DMS79 (cell line): ENCODE measurements at regions not wholly inside any gene's neighbourhood (a gene's known extent, or its start where the extent isn't known, plus 50 kb on each side); places are given as distances from the start of the nearest gene placed in this dataset.

Experiments
- DNase-seq: peaks from one replicate; lab custom pipeline; 2025; lab: John Stamatoyannopoulos, UW

DNA sequence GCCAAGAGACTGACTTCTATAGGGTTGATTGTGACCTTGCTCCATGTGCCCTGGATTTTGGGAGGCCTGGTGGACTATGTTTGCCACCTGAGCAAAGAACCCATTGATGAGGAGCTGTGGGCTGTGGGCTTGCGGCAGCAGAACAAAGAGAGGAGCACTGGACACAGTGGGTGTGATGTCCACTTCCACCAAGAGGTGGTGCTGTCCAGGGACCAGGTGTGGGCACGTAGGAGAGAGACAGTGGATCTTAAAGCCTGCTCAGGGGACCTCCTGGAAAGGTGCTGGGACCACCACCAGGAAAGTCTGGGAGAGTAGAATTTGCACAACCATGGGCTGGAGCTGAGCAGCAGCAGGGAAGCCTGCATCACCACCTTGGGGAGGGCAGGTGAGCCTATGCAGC is 106.7 kb upstream of the ETS2 start:
- DNase-seq: no peak

DNA sequence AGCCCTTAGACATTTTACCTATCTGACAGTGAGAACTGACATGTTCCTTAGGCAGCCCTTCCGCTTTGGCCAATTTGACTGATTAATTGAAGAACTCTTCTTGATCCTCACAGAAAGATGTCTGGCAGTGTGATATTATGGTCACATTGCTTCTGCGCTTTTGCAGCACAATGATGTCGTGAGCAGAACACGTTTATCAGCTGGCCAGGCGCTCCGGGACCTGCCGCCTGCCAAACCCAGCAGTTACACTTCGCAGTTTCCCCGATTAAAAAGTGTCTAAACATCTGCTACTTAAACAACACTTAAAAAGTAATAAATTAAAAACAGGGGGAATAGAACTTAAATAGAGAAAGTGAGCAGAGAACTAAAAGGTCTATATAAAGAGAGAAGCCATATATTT is 103.5 kb upstream of the ETS2 start:
- no peak for DNase-seq

DNA sequence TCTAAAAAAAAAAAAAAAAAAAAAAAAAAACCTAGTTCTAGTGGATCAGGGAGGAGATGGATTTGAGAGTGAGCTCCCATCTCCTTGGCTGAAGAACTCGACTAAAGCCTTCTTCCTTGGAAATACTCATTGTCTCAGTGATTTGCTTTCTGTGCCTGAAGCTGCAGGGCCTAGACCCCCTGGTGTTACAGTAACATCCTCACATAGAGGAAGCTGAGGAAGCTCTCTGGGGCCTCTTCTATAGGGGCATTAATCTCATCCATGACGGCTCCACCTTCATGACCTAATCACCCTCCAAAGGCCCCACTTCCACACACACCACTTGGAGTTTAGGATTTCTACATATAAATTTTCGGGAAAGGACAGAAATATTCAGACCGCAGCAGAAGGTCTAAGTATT is 95.9 kb upstream of the ETS2 start:
- no peak for DNase-seq

DNA sequence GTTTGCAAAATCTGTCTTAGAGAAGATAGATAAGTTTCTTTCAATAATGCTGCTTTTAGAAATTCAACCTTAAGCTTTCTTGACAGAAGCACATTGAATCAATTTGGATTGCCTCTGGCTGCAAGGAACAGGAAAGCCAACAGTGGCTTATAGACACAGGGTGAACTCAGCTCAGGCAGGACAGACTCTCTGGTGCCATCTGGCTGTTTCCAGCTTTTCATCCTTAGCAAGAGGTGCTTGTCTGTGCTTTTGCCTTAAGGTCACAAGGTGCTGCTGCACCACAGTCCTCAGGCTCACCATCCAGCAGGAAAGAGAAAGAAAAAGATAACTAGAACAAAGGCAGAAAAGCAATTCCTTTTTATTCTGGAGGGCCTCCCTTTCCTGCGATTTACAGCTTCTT is 93.7 kb upstream of the ETS2 start:
- DNase-seq: no peak

DNA sequence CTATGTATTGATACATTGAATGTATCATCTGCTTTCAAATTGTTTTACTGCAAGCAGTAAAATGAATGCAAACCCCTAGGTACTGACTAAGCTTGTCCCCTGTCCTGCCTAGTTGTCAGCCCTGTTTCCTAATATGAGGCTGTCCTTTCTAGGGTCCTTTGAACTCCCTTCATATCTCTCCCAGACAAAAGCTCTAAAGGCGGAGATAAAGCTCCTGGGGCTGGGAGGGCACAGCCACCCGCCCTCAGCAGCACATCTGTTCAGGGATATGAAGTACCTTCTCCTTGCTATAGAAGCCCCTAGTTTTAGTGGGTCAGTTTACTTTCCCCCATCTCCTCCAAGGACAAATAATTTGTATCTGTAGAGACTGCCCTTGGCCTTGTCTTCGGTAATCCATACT is 93.1 kb upstream of the ETS2 start:
- no peak for DNase-seq

DNA sequence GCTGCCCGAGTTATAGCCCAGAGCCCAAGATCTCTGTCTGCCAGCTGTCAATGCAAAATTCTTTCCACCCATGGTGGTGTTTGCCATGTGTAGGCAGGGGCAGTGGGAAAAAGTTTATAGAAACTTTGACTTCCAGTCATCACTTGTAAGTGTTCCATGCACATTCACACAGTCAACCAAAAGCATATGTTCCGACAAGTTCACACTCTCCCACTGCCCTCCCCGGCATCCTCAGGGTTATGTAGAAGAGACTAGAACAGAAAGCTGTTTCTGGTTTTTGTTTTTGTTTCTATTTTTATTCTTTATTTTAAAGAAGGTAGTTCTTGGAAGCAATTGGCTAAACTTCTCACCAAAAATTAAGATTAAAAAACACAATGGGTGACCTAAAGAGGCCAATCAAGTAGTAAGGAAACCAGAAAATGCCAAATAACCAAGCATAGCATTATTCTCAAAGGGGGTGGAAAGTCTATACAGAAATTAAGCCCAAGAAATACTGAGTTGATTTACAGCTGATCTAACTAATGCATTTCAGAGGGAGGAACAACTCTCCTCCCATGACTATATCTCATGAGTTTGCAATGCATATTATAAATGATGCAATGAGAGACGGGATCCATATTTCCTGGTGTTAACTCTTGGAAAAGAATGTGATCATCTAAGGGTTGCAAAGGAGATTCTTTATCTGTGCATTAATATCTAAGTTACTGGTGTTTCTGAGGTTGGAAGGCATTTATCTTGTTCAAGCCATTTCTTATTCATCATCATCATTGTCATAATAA is 91.5 kb upstream of the ETS2 start:
- no peak for DNase-seq

DNA sequence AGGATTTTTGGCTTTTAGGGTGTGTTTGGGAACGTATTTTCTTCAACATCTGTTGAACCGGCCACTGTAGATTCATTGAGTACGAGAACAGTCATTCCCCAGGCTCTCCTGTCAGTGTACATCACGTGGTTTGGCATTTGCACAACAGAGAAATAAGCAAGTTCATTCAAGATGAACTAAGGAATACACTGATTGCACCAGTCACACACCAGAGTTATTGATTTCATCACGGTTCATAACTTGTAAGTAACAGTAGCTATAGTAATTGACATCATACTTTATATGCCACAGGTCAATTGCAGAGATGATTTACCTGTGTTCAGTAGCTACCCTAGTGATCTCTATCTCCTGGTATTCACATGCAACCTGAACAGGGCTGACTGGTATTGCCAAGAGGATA is 90.7 kb upstream of the ETS2 start:
- no peak for DNase-seq

DNA sequence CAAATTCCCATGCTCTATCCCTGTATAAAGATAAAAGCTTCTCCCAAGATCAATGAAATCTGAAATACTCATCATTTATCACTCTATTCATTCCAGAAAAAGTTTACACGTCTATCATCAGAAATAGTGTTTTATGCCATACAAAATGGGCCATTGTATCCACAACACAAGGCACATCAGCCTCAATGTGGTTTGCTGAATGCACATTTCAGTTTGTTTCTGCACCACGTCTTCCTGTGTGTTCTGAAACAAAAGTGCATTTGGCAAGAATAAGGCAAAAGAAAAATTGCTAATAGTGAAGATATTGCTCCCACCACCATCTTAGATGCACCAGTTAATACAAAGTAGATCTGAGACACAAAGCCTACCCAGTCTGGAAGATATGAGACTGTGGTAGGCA is 89.6 kb upstream of the ETS2 start:
- DNase-seq: no peak

DNA sequence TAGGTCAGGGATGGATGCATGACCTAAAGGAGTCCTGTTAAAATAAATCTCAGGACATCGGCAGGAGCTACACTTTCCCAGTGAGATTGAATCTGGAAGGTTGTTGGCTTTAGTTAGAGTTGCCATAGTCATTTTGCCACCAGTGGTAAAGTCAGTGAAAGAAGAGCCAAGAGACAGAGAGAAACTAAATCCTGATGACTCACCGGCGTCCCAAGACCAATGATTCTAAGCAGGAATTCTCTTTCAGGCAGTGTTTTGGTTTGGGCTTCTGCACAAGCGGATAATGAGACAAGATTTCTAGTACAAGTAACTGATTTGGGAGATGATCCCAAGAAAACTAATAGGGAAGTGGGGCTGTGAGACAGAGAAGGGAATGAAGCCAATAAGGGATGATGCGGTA is 88.8 kb upstream of the ETS2 start:
- DNase-seq: no peak

DNA sequence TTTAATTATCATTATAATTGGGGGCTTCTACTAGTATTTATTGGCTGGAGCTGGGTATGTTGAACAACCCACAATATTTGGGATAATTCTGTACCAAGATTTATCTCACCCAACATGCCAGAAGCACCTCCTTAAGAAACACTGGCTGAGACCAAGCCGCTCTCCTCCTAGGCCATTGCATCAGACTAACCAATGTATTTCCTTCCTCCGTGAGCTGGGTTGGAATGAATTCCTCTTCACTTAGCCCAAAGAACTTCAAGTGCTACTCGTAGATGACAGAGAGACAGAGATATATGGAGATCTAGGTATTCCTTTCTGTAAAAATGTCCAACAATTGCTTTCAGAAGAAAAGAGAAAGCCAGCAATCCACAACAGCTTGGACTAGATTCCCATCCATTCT is 87.2 kb upstream of the ETS2 start:
- no peak for DNase-seq

DNA sequence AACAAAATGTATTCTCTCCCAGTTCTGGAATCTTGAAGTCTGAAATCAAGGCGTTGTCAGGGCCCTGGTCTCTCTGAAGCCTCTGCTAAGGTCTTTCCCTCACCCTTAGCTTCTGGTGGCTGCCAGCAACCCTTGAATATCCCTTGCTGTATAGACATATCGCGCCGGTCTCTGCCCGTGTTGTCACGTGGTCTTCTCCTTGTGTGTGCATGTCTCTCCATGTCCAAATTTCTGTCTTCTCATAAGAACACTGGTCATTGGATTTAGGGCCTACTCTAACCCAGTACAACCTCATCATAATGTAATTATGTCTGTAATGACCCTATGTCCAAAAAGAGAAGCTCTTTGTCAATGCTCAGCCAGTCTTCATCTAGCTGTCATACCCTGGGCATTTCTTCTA is 85.7 kb upstream of the ETS2 start:
- no peak for DNase-seq

DNA sequence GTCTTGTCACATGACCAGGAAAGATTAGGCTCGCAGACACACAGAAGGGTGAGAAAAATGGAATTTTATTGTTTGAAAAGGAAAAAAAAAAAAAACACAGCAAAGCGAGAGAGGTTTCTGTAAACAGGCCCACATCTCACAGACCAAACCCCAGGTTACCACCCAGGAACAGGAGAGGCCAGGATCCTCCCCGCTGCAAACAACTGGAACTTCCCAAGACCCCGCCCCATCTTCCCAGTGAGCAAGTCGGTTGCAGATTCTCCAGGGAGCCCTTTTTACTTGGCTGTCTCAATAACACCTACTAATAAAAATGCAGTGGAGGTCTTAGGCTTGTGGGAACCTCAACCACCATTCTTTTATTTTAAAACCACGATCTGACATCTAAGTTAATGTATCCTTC is 84.7 kb upstream of the ETS2 start:
- no peak for DNase-seq

DNA sequence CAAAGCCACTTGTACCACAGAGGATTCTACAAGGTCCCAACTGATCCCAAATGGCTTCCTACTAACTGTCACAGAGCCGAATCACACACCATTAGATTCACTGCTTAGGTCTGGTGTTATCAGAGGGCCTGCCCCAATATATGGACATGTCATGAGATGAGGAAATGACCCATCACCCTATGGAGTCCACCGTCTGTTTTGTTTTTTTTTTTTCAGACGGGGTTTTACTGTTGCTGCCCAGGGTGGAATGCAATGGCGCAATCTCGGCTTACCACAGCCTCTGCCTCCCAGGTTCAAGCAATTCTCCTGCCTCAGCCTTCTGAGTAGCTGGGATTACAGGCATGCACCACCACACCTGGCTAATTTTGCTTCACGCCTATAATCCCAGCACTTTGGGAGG is 83.8 kb upstream of the ETS2 start:
- DNase-seq: no peak

DNA sequence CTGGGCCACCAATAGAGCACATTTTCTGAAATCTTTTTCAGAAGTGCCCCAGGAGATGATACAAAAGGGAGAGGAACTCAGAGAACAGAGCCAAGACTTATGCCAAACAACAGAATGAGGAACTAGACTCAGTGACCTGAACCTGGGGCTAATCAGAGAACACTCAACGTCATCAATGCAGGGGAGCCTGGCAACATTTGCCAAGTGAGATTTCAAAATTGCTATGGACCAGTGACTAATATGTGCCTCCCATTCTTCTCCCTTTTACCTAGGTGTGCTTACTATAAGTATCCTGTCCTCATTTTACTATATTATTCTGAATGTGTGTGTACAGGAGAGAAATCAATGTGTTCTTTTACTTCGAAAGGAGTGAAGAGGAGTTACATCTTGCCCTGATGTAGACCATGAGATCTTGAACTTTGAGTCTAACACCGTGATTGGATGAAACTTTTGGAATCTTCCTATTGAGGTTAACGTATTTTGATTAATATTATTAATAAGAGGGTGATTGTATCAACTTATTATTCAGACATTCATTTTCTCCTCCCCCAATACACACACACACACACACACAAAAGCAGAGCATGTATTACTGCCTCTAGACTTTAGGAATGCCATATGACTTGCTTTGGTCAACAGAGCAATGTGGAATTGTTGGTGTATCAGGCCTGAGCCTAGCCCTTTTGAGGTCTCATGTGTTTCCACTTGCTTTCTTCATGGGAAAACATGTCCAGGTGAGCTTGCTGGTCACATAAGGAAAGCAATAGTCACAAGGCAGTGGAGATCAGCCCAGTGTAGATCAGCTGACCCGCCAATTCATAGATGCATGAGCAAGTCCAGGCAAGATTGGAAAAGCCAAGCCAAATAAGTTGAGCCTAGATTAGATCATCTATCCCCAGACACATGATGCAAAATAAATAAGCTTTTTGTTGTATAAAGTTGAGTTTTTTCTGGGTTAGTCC is 80.3 kb upstream of the ETS2 start:
- no peak for DNase-seq

DNA sequence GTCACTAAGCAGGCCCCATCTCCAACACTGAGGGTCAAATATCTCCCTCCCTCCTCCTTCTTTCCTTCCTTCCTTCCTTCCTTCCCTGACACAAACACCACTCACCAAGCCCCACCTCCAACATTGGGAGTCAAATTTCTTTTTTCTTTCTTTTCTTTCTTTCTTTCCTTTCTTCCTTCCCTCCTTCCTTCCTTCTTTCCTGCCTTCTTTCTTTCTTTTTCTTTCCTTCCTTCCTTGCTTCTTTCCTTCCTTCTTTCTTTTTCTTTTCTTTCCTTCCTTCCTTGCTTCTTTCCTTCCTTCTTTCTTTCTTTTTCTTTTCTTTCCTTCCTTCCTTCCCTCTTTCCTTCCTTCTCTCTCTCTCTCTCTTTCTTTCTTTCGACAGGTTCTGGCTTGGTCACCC is 79.2 kb upstream of the ETS2 start:
- no peak for DNase-seq

DNA sequence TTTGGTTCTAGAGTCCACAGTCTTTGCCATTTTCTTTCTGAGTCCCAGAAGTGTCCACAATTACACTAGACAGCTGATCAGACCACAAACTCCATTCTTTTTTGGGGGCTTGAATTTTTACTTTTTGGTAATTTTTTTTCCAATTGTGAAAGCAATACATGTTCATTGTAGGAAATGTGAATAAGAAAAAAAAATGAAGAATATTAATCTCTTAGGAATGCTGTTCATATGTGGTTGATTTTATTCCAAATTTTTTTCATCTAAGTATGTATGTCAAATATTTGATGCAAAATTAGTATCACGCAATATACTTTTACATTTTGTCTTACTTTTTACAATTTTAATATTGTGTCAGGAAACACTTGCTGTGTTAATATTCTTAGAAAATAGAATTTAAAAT is 76.4 kb upstream of the ETS2 start:
- DNase-seq: no peak

DNA sequence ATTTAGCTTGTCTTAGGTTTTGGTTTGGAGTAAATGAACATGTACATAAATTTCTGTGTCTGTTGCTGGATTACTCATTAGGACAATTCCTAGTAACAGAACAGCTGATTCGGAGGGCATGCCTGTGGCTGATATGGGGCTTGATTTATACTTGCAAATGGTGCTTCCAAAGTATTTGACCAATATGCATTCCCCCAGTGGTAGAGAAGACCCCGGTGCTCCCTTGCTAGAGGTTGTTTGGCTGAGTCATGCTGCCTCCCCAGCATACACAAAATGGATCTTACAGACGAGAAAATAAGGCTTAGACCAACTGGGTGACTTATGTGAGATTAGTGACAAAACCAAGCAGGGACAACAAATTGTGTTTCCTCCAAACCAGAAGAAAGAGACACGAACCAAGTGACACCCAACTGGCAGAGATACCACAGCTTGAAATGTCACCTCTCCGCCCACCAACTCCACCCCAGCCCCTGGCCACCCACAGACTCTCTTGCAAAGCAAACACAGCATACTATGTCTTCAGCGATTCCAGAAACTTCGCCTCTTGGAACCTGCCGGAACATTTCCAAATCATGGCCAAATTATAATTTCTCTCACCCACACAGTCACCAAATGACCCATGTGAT is 75.9 kb upstream of the ETS2 start:
- DNase-seq: no peak

DNA sequence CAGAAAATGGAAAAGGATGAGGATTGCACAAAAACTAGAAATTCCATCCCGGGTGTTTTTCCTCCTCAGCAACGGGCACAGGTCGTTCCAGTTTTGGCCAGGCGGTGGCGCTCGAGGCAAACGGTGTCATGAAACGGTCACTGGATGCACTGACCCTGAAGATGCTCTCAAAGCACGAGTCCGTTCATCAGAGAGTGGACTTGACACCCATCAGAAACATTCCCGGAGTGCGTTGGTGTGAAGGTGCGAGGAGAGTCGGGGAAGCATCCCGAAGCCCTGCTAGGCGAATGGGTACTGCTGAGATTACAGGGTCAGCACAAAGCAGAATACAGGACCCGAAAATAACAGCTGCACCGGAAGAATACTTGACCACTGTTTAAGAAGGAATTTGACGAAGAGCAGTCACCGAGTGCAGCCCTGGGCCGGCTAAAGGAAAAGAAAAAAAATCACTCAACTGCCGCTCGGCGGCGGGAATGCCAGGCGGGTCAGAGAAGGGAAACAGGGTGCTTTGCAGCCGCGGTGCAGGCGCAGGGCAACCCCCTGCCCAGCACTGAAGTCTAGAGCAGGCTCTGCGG is 71.7 kb upstream of the ETS2 start:
- no peak for DNase-seq

DNA sequence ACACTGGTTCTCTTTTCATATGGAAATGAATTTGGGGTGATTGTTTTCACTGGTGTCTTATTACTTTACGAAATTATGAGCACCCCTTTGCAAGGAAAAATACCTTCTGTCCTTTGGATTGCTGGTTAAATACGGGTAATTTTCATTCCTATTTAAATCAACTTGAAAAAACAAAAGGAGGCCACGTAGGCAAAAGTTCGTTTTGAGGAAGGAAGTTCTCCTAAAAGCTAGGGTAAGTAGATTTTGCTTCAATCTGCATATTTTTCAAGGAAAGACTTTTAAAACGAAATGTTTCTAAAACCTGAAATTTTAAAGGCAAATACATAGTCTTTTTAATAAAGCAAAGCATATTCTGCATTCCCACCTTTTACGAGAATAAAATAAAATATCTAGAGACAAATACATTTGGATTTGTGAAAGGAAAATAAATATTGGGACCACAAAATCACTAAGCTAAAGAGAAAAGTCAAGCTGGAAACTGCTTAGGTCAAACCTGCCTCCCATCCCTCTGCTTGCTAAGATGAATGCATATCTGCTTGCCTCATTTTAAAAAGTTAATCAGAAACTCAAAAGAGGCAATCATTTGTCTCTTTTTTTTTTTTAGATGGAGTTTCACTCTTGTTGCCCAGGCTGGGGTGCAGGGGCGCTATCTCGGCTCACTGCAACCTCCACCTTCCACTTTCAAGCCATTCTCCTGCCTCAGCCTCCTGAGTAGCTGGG is 70.9 kb upstream of the ETS2 start:
- no peak for DNase-seq

DNA sequence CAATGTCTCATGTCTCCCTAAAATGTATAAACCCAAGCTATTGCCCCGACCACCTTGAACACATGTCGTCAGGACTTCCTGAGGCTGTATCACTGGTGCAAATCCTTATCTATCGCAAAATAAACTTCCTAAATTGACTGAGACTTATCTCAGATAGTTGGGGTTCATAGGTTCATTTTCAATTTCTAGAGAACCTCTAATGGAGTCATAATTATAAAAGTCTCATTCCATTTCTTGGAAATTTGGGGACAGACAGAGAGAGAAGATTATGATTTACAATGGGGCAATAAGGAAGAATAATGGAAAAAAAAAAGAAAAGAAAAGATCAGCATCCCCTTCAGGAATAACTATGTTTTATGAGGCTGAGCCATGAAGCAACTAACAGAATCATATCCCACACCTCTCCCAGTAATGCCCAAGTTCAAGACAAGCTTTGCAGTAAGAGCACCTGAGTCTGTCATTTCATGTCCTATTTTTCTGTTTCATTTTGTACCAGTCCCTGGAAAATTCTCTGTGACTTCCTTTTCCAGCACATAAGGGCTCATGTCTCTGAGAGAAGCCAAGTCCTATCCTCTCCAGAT is 70.0 kb upstream of the ETS2 start:
- DNase-seq: no peak

DNA sequence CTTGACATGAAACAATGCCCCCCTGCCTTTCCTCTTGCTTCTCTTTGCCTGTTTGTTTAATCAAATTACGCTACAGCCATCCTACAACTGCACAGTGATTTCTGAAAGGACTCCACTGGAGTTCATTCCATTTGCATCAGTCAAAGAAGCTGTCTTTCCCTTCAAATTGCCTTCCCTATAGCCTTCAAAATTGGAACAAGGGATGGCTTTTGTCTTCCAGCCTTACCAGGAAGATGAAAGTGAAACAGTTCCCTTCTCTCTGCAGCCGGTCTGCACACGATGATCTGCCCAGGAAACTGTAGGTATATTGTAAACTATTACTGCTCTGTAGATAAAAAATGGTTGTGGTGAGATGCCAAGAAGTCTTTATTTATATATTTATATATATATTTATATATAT is 65.6 kb upstream of the ETS2 start:
- DNase-seq: no peak
